Activated naive CD4-positive, alpha-beta T cell treated with anti-CD3 and anti-CD28 coated beads for 36 hours (primary cell): ENCODE measurements at regions not wholly inside any gene's neighbourhood (a gene's known extent, or its start where the extent isn't known, plus 50 kb on each side); places are given as distances from the start of the nearest gene placed in this dataset.
"Not testable (repeated sequence)": the region's sequence is repeated elsewhere in the genome, so short reads cannot be mapped to it uniquely, and the experiment has no call there.

ENCODE experiments used
- CTCF ChIA-PET: fragments of 350-600 bp; sonication (Branson Sonifier 250); formaldehyde crosslinking; loops from one replicate; lab custom pipeline; 2021; ENCODE audit warnings: antibody characterized with exemption; lab: Charles Lee
- DNase-seq: peaks from one replicate; pipeline ENCODE4 v3.0.0-alpha.2; 2020
- H3K27ac Mint-ChIP-seq: one replicate; pipeline ENCODE4 v1.8.0; 2021; ENCODE audit warnings: mild to moderate bottlenecking, mixed read lengths
- H3K27me3 Mint-ChIP-seq: one replicate; pipeline ENCODE4 v1.8.0; 2021; ENCODE audit warnings: low read depth, mixed read lengths
- H3K36me3 Mint-ChIP-seq: one replicate; pipeline ENCODE4 v1.8.0; 2021; ENCODE audit warnings: low read depth, mixed read lengths
- H3K4me1 Mint-ChIP-seq: one replicate; pipeline ENCODE4 v1.8.0; 2021; ENCODE audit warnings: low read depth, mixed read lengths
- H3K4me3 Mint-ChIP-seq: one replicate; pipeline ENCODE4 v1.8.0; 2021; ENCODE audit warnings: mild to moderate bottlenecking, moderate library complexity, mixed read lengths
- H3K9me3 Mint-ChIP-seq: one replicate; pipeline ENCODE4 v1.8.0; 2021; ENCODE audit warnings: mixed read lengths
- intact Hi-C: fragments of 100-400 bp; cut with micrococcal nuclease; formaldehyde crosslinking; loops from one replicate; pipeline ENCODE4 v1.15.1; 2023

DNA sequence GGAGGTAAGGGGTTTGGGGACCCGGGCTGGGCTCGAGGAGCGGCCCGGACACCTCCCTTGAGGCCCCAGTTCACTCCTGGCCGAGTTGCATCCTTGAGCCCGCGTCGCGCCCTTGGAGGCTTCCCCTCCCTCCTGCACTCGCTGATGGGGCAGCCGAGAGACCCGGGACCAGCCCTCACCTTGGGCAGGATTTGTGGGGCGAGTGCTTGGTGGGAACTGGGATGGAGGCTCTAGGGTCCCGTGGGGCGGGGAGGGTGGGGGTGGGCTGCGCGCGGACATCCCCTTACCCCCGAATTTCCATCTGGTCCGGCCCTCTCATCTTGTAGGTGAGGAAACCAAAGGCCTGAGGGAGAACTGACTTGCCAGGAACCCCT is 134.9 kb upstream of the ERV3-1 start:
- DNase-seq, H3K9me3 Mint-ChIP-seq, H3K36me3 Mint-ChIP-seq, CTCF ChIA-PET, H3K4me1 Mint-ChIP-seq, H3K4me3 Mint-ChIP-seq, intact Hi-C loops, H3K27me3 Mint-ChIP-seq, H3K27ac Mint-ChIP-seq: not testable (repeated sequence)

DNA sequence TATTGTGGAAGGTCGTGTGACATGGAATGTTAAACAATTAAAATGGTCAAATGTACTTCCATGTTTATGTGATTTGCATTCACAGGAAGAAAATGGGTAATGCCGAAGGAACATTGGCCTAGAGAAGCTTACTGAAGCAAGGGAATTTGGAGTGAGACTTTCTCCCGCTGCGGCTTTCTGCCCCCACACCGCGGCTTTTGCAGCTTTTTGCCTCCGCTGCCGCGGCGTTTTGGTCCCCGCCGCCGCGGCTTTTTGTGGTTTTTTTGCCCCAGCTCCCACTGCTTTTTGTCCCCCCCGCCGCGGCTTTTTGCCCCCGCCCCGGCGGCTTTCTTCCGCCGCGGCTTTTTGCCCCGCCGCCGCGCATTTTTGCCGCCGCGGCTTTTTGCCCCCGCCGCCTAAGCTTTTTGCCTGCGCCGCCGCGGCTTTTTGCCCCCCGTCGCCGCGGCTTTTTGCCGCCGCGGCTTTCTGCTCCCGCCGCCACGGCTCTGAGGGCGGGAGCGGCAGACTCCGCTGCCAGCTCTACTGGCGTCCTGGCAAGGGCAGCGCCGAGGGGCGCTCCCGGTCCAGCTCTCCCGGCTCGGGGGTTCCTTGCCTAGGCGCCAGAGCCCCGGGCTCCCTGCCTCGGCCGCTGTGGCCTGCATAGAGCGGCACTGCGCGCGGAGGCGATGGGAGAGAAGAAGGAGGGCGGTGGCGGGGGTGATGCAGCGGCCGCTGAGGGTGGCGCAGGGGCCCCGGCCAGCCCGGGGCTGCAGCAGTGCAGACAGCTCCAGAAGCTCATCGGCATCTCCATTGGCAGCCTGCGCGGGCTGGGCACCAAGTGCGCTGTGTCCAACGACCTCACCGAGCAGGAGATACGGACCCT is 134.3 kb upstream of the ERV3-1 start:
- H3K9me3 Mint-ChIP-seq, DNase-seq, intact Hi-C loops, H3K4me3 Mint-ChIP-seq, H3K27ac Mint-ChIP-seq, H3K27me3 Mint-ChIP-seq, H3K36me3 Mint-ChIP-seq, H3K4me1 Mint-ChIP-seq, CTCF ChIA-PET: not testable (repeated sequence)

DNA sequence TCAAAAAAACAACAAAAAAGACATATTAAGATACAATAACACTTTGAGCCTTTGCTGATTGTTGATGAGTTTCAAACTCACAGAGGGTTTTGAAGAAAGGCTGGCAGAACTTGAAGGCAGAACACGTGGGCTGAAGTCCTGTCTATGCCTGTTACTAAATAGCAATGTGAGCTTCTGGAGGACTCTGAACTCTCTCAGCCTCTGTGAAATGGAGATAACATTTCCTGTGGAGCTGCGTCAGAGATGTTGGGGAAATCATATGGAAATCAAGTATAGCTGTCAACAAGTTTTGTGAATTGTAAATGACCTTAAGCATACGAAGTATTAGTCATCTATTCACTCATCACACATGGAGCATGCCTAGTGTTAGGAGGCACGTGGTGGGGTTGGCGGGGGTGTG is 130.4 kb upstream of the ERV3-1 start:
- intact Hi-C loops, H3K4me3 Mint-ChIP-seq, CTCF ChIA-PET, H3K9me3 Mint-ChIP-seq, H3K36me3 Mint-ChIP-seq, H3K27ac Mint-ChIP-seq, DNase-seq, H3K4me1 Mint-ChIP-seq, H3K27me3 Mint-ChIP-seq: not testable (repeated sequence)

DNA sequence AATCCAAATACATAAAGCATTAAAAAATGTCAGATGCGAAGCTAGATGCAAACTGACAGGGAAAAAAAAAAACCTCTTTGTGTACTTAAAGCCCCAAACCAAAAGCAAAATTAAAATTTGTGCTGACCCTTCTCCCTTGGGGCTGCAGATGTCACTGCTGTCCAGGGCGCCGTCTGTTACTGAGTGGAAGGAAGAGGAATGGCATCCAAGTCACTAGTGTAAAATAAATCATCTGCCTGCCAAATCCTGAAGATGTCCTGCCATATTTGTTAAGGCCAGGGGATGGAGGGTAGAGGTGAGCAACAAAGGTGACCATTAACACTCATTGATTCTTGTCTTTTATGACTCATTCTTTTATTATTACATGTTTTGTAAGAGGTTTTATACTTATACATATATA is 126.6 kb upstream of the ERV3-1 start:
- H3K9me3 Mint-ChIP-seq, intact Hi-C loops, DNase-seq, CTCF ChIA-PET, H3K4me3 Mint-ChIP-seq, H3K27me3 Mint-ChIP-seq, H3K4me1 Mint-ChIP-seq, H3K36me3 Mint-ChIP-seq, H3K27ac Mint-ChIP-seq: not testable (repeated sequence)

DNA sequence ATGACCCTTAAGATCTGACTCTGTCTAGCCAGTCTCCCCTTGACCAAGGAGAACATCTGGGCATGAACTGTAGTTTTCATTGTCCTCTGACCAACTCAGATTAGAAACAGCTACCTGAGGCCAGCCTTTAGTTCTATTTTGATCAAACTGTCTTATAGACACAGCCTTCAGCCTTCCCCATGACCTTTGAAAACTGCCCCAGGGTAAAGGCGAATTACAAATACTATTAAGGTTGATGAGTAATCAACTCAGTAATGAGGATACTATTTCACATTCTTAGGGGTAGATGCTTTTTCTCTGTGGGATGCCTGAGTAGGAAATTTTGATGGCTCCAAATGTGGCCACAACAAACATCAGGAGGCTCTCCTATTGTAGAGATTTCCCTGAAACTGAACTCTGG is 125.8 kb upstream of the ERV3-1 start:
- H3K36me3 Mint-ChIP-seq, DNase-seq, intact Hi-C loops, H3K4me1 Mint-ChIP-seq, H3K9me3 Mint-ChIP-seq, H3K4me3 Mint-ChIP-seq, CTCF ChIA-PET, H3K27ac Mint-ChIP-seq, H3K27me3 Mint-ChIP-seq: not testable (repeated sequence)

DNA sequence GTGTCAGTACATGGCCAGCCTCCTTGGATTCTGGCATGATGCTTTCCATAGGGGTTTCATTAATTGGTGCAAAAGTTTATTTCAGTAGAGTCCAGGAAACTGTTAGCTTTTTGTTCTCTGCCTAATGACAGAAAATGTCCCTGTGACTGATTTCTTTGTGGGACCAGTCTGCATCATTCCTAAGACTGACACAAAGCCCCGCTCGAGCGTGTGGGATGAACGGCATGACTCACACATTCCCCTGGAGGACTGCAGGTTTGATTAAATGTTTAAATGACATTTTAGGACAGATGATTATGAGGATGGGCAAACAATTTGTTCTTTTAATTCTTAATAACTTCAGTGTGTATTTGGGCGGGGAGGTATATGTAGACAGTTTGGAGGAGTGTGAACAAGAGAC is 120.9 kb upstream of the ERV3-1 start:
- CTCF ChIA-PET, H3K9me3 Mint-ChIP-seq, H3K4me1 Mint-ChIP-seq, H3K36me3 Mint-ChIP-seq, H3K4me3 Mint-ChIP-seq, H3K27ac Mint-ChIP-seq, intact Hi-C loops, DNase-seq, H3K27me3 Mint-ChIP-seq: not testable (repeated sequence)

DNA sequence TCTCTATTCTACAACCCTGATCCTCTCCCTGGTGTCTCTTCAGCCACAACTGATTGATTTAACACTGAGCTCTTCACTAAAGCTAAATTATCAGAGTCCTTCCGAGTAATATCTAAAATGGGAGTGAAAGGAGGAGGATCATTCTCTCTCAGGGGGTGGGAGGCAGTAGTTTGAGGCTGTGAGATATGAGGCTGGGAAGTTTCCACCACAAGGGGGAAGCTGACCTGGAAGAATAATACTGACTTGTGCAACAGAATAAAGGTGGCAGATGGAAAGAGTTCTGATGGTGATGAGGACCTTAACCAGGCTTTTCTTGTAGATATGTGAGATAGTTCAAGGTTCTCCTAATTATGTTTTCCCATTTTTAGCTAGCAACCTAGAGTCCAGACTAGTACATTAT is 118.1 kb upstream of the ERV3-1 start:
- CTCF ChIA-PET, H3K27me3 Mint-ChIP-seq, DNase-seq, H3K4me1 Mint-ChIP-seq, H3K36me3 Mint-ChIP-seq, H3K9me3 Mint-ChIP-seq, H3K27ac Mint-ChIP-seq, H3K4me3 Mint-ChIP-seq, intact Hi-C loops: not testable (repeated sequence)

DNA sequence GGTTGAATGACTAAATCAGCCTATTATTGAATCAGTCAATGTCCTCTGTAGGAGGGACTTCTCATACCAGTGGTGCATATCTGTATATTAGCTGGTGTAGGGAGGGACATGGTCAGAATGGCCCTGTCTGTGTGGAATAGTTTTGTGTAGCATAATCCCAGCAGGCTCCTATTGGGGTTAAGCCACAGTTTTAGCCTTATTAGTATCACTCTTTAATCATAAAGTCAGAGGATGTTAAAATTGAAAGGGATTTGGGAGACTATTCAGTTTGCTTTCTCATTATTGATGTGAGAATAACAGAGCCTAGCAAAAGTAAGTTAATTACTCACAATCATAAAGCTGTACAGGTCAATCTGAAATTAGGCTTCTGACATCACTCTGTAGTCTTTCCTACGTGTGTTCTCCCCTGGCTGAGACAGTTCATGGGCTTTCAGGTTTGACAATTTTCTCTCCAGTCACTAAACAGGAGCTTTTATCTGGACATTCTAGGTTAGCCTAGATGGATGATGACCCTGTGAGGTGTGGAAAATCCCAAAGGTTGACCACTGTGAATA is 99.2 kb upstream of the ERV3-1 start:
- H3K27me3 Mint-ChIP-seq, intact Hi-C loops, H3K27ac Mint-ChIP-seq, DNase-seq, H3K4me3 Mint-ChIP-seq, H3K4me1 Mint-ChIP-seq, H3K36me3 Mint-ChIP-seq, H3K9me3 Mint-ChIP-seq, CTCF ChIA-PET: not testable (repeated sequence)

DNA sequence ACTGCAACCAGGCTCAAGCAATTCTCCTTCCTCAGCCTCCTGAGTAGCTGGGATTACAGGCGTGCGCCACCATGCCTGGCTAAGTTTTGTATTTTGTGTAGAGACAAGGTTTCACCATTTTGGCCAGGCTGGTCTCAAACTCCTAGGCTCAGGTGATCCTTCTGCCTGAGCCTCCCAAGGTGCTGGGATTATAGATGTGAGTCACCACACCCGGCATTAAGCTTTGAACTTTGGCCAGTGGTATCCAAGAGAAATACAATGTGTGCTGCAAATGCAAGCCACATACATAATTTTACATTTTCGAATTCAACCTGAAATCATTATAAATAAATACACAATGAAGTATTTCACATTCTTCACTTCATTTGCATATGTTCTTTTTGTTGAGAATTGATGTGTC is 94.0 kb upstream of the ERV3-1 start:
- H3K36me3 Mint-ChIP-seq, intact Hi-C loops: not testable (repeated sequence)

DNA sequence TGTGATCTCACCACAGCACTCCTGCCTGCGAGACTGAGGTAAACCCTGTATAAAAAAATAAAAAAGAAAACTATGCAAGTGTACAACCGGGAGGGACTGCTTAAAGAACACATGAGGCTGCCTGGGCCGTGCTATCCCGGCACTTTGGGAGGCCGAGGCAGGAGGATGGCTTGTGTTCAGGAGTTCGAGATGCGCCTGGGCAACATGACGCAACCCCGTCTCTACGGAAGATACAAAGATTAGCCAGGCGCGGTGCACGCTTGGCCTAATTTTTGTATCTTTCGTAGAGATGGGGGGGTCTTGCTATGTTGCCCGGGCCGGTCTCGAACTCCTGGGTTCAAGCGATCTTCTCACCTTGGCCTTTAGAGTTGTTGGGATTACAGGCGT is 75.2 kb upstream of the ERV3-1 start:
- intact Hi-C loops: loop anchor here (1.0 to 5.0 kb wide), 4 partner anchors 43 to 291 kb away; partner anchors contain the start of genes ERV3-1, ZNF273 and ZNF92
- H3K27ac Mint-ChIP-seq: peak overlapping the region; percentile 83

More for the DNA sequence above, 94.0 kb upstream of the ERV3-1 start:
- H3K4me3 Mint-ChIP-seq, H3K4me1 Mint-ChIP-seq, H3K27ac Mint-ChIP-seq, H3K27me3 Mint-ChIP-seq, DNase-seq, H3K9me3 Mint-ChIP-seq, CTCF ChIA-PET: not testable (repeated sequence)

DNA sequence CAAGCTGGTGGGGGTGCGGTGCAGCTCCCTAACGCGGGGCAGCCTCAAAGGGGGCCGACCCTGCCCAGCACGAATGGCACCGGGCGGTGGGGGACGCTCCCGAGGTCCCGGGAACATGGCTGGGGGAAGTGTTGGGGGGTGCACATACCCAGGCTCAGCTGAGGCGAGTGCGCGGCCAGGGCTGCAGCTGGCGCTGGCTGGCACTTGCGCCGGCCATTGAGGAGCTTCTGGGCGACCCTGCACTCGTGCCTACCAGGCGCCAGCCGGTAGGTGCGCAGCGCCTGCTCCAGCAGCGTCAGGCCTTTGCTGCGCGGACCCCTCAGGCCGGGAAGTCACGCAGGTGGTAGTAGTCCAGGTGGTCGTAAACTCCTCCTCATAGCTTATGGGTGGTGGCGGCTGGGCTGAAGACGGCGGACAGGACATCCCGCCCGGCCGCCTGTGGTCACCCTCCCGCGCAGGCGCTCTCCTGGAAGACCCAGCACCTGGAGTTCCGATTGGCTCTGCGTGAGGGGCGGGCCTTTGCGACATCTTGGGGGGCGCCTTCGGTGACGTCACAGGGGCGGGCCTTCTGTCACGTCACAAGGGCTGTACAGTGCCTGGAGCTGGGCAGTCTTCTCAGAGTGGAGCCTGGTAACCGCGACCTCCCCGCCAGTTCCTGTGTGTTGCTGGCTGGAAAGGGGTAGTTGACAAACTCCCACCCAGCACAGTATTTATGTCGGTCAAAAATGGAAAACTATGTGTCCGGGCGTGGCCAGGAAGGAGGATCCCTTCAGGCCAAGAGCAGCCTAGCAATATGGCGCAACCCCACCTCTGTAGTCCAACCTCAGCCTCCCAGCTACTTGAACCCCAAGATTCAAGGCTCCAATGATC is 74.5 kb upstream of the ERV3-1 start:
- CTCF ChIA-PET, H3K27me3 Mint-ChIP-seq, H3K36me3 Mint-ChIP-seq, H3K4me1 Mint-ChIP-seq, H3K9me3 Mint-ChIP-seq: not testable (repeated sequence)
- Mint-ChIP-seq H3K27ac (peak overlapping the region; percentile 83), H3K4me3 (peak overlapping the region; percentile 81)
- DNase-seq: peak; percentile 93
- intact Hi-C loops: loop anchor here (1.0 to 5.0 kb wide), 4 partner anchors 43 to 291 kb away; partner anchors contain the start of genes ERV3-1, ZNF273 and ZNF92

More for the DNA sequence above, 75.2 kb upstream of the ERV3-1 start:
- H3K36me3 Mint-ChIP-seq, CTCF ChIA-PET, H3K9me3 Mint-ChIP-seq, H3K27me3 Mint-ChIP-seq, H3K4me1 Mint-ChIP-seq, DNase-seq: not testable (repeated sequence)
- H3K4me3 Mint-ChIP-seq: peak overlapping the region; percentile 81

DNA sequence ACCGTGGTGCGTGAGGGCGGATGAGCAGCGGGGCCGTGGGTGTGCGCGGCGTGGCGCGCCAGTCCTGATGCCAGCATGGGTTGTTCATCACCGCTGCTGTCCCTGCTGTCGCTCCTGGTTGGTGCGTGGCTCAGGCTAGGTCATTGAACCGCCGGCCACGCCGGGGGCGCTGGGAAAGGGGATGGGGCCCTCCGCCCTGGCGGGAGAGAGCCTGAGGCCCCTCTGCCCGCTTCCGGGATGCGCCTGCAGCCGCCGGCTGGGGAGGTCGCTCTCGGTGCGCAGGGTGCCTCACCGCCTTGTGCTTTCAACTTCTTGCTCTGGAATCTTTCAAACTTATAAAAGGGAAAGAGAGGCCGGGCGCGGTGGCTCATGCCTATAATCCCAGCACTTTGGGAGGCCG is 68.5 kb upstream of the ERV3-1 start:
- DNase-seq, H3K4me3 Mint-ChIP-seq, H3K9me3 Mint-ChIP-seq, H3K4me1 Mint-ChIP-seq, H3K27me3 Mint-ChIP-seq, H3K27ac Mint-ChIP-seq, CTCF ChIA-PET, intact Hi-C loops: not testable (repeated sequence)
- peaks cover 22% of the 10 kb centered on the region for H3K36me3 Mint-ChIP-seq
